ENCODE measurements at regions not wholly inside any gene's neighbourhood (a gene's known extent, or its start where the extent isn't known, plus 50 kb on each side); places are given as distances from the start of the nearest gene placed in this dataset.

GRCh38 chr3:177608443-177608842 is 411.2 kb upstream of the TBL1XR1 start:
- Histone ChIP-seq H3K4me1 (ENCODE audit: insufficient read depth, low read length) (peaks cover 32% of the 10 kb centered on the region), H3K27ac (ENCODE audit: low read depth, low read length) (no peak overlapping the region), H3K36me3 (ENCODE audit: insufficient read depth, low read length) (no peaks in the 10 kb centered on the region), H3K9me3 (ENCODE audit: insufficient read depth, low read depth, low read length) (peaks cover 7% of the 10 kb centered on the region; the same call in 1 of the 2 replicates), H3K27me3 (ENCODE audit: insufficient read depth, low read length) (no peaks in the 10 kb centered on the region), H3K9ac (ENCODE audit: low read depth, low read length) (no peak overlapping the region), H3K4me3 (ENCODE audit: low read length) (no peak overlapping the region)
- WGBS = 100% methylated on average over 1 of the region's 1 CpG

- peak overlapping the region; percentile 67; the same call in 1 of the 2 replicates for H3K27ac ChIP-seq (ENCODE audit: low read depth, low read length)
- H3K27me3 ChIP-seq (ENCODE audit: insufficient read depth, low read length) = no peaks in the 10 kb centered on the region
- peaks cover 29% of the 10 kb centered on the region for H3K4me1 ChIP-seq (ENCODE audit: insufficient read depth, low read length)
- H3K9ac ChIP-seq (ENCODE audit: low read depth, low read length) = no peak overlapping the region
- peaks cover 7% of the 10 kb centered on the region; the same call in 1 of the 2 replicates for H3K9me3 ChIP-seq (ENCODE audit: insufficient read depth, low read depth, low read length)
- H3K4me3 ChIP-seq (ENCODE audit: low read length) = no peak overlapping the region
- H3K36me3 ChIP-seq (ENCODE audit: insufficient read depth, low read length) = no peaks in the 10 kb centered on the region
Measured at GRCh38 chr3:177609613-177610012, 412.3 kb upstream of the TBL1XR1 start.

- Histone ChIP-seq H3K9me3 (ENCODE audit: insufficient read depth, low read depth, low read length) (peaks cover 1% of the 10 kb centered on the region; the same call in 1 of the 2 replicates), H3K27me3 (ENCODE audit: insufficient read depth, low read length) (no peaks in the 10 kb centered on the region), H3K27ac (ENCODE audit: low read depth, low read length) (peak overlapping the region; percentile 78), H3K4me3 (ENCODE audit: low read length) (no peak overlapping the region), H3K36me3 (ENCODE audit: insufficient read depth, low read length) (no peaks in the 10 kb centered on the region), H3K4me1 (ENCODE audit: insufficient read depth, low read length) (peaks cover 33% of the 10 kb centered on the region), H3K9ac (ENCODE audit: low read depth, low read length) (peak overlapping the region; percentile 32; the same call in 1 of the 2 replicates)
- WGBS = 48% methylated on average over 2 of the region's 2 CpGs
Measured at GRCh38 chr3:177610262-177610661, 413.0 kb upstream of the TBL1XR1 start.

- no peak overlapping the region for H3K4me3 ChIP-seq (ENCODE audit: low read length)
- peak overlapping the region; percentile 78 for H3K27ac ChIP-seq (ENCODE audit: low read depth, low read length)
Measured at GRCh38 chr3:177610686-177611633, 413.7 kb upstream of the TBL1XR1 start.

GRCh38 chr3:177611752-177612334 is 414.6 kb upstream of the TBL1XR1 start:
- no peaks in the 10 kb centered on the region for H3K9me3 ChIP-seq (ENCODE audit: insufficient read depth, low read depth, low read length)
- H3K4me3 ChIP-seq (ENCODE audit: low read length) = no peak overlapping the region
- 89% methylated on average over 6 of the region's 6 CpGs for WGBS
- H3K9ac ChIP-seq (ENCODE audit: low read depth, low read length) = no peak overlapping the region
- H3K27ac ChIP-seq (ENCODE audit: low read depth, low read length) = peak overlapping the region; percentile 78; the same call in 1 of the 2 replicates
- H3K4me1 ChIP-seq (ENCODE audit: insufficient read depth, low read length) = peaks cover 34% of the 10 kb centered on the region
- H3K36me3 ChIP-seq (ENCODE audit: insufficient read depth, low read length) = no peaks in the 10 kb centered on the region
- no peaks in the 10 kb centered on the region for H3K27me3 ChIP-seq (ENCODE audit: insufficient read depth, low read length)

More at GRCh38 chr3:177610686-177611633, 413.7 kb upstream of the TBL1XR1 start:
- Histone ChIP-seq H3K36me3 (ENCODE audit: insufficient read depth, low read length) (no peaks in the 10 kb centered on the region), H3K27me3 (ENCODE audit: insufficient read depth, low read length) (no peaks in the 10 kb centered on the region), H3K9ac (ENCODE audit: low read depth, low read length) (peak overlapping the region; percentile 32), H3K4me1 (ENCODE audit: insufficient read depth, low read length) (peaks cover 34% of the 10 kb centered on the region), H3K9me3 (ENCODE audit: insufficient read depth, low read depth, low read length) (no peaks in the 10 kb centered on the region)
- WGBS = 67% methylated on average over 5 of the region's 5 CpGs

- Histone ChIP-seq H3K27me3 (ENCODE audit: insufficient read depth, low read length) (no peaks in the 10 kb centered on the region), H3K9me3 (ENCODE audit: insufficient read depth, low read depth, low read length) (no peaks in the 10 kb centered on the region), H3K9ac (ENCODE audit: low read depth, low read length) (no peak overlapping the region), H3K27ac (ENCODE audit: low read depth, low read length) (no peak overlapping the region), H3K4me3 (ENCODE audit: low read length) (no peak overlapping the region), H3K36me3 (ENCODE audit: insufficient read depth, low read length) (no peaks in the 10 kb centered on the region), H3K4me1 (ENCODE audit: insufficient read depth, low read length) (peaks cover 34% of the 10 kb centered on the region)
Measured at GRCh38 chr3:177613901-177614300, 416.6 kb upstream of the TBL1XR1 start.

GRCh38 chr3:177615015-177615414 is 417.7 kb upstream of the TBL1XR1 start:
- Histone ChIP-seq H3K9ac (ENCODE audit: low read depth, low read length) (no peak overlapping the region), H3K9me3 (ENCODE audit: insufficient read depth, low read depth, low read length) (no peaks in the 10 kb centered on the region), H3K4me1 (ENCODE audit: insufficient read depth, low read length) (peaks cover 30% of the 10 kb centered on the region), H3K27ac (ENCODE audit: low read depth, low read length) (no peak overlapping the region), H3K4me3 (ENCODE audit: low read length) (no peak overlapping the region), H3K36me3 (ENCODE audit: insufficient read depth, low read length) (no peaks in the 10 kb centered on the region), H3K27me3 (ENCODE audit: insufficient read depth, low read length) (no peaks in the 10 kb centered on the region)
- 81% methylated on average over 2 of the region's 2 CpGs for WGBS

GRCh38 chr3:177618873-177619733 is 421.8 kb upstream of the TBL1XR1 start:
- Histone ChIP-seq H3K9ac (ENCODE audit: low read depth, low read length) (no peak overlapping the region), H3K9me3 (ENCODE audit: insufficient read depth, low read depth, low read length) (no peaks in the 10 kb centered on the region), H3K4me1 (ENCODE audit: insufficient read depth, low read length) (peaks cover 9% of the 10 kb centered on the region; the same call in 1 of the 2 replicates), H3K36me3 (ENCODE audit: insufficient read depth, low read length) (no peaks in the 10 kb centered on the region), H3K27ac (ENCODE audit: low read depth, low read length) (no peak overlapping the region), H3K4me3 (ENCODE audit: low read length) (no peak overlapping the region), H3K27me3 (ENCODE audit: insufficient read depth, low read length) (no peaks in the 10 kb centered on the region)
- WGBS = 88% methylated on average over 8 of the region's 8 CpGs

- Histone ChIP-seq H3K9me3 (ENCODE audit: insufficient read depth, low read depth, low read length) (no peaks in the 10 kb centered on the region), H3K4me1 (ENCODE audit: insufficient read depth, low read length) (peaks cover 7% of the 10 kb centered on the region; the same call in 1 of the 2 replicates), H3K9ac (ENCODE audit: low read depth, low read length) (no peak overlapping the region), H3K36me3 (ENCODE audit: insufficient read depth, low read length) (no peaks in the 10 kb centered on the region), H3K27ac (ENCODE audit: low read depth, low read length) (no peak overlapping the region), H3K4me3 (ENCODE audit: low read length) (no peak overlapping the region), H3K27me3 (ENCODE audit: insufficient read depth, low read length) (no peaks in the 10 kb centered on the region)
- 96% methylated on average over 8 of the region's 9 CpGs for WGBS
Measured at GRCh38 chr3:177620073-177620472, 422.8 kb upstream of the TBL1XR1 start.

GRCh38 chr3:177622520-177622919 is 425.2 kb upstream of the TBL1XR1 start:
- no peak overlapping the region for H3K4me3 ChIP-seq (ENCODE audit: low read length)
- no peak overlapping the region for H3K9ac ChIP-seq (ENCODE audit: low read depth, low read length)
- no peaks in the 10 kb centered on the region for H3K27me3 ChIP-seq (ENCODE audit: insufficient read depth, low read length)
- no peaks in the 10 kb centered on the region for H3K36me3 ChIP-seq (ENCODE audit: insufficient read depth, low read length)
- no peaks in the 10 kb centered on the region for H3K9me3 ChIP-seq (ENCODE audit: insufficient read depth, low read depth, low read length)
- WGBS = 91% methylated on average over 1 of the region's 1 CpG
- peaks cover 4% of the 10 kb centered on the region; the same call in 1 of the 2 replicates for H3K4me1 ChIP-seq (ENCODE audit: insufficient read depth, low read length)
- no peak overlapping the region for H3K27ac ChIP-seq (ENCODE audit: low read depth, low read length)

Data from HUES64 (cell line).